A673 (cell line): ENCODE measurements at regions not wholly inside any gene's neighbourhood (a gene's known extent, or its start where the extent isn't known, plus 50 kb on each side); places are given as distances from the start of the nearest gene placed in this dataset.

Experiments
- CTCF ChIP-seq: fragments of 300-800, 200-600 bp; sonication (generic); conservative IDR thresholded peaks from 2 replicates; pipeline ENCODE4 v1.5.1; 2017; ENCODE audit warnings: low read depth, mild to moderate bottlenecking, antibody characterized with exemption, low read length, moderate library complexity, mixed read lengths
- EZH2 ChIP-seq: fragments of 200-600 bp; sonication (generic); IDR thresholded peaks from 2 replicates; pipeline ENCODE4 v1.6.1; 2017; ENCODE audit warnings: borderline replicate concordance, low read depth, mild to moderate bottlenecking, mixed read lengths, antibody characterized with exemption, low read length; ENCODE audit not compliant: poor library complexity, severe bottlenecking

GRCh38 chr18:42611134-42611533 is 504.4 kb downstream of the RIT2 start:
- TF ChIP-seq CTCF (no peak), EZH2 (no peak)
